ENCODE measurements at regions not wholly inside any gene's neighbourhood (a gene's known extent, or its start where the extent isn't known, plus 50 kb on each side); places are given as distances from the start of the nearest gene placed in this dataset.

DNA sequence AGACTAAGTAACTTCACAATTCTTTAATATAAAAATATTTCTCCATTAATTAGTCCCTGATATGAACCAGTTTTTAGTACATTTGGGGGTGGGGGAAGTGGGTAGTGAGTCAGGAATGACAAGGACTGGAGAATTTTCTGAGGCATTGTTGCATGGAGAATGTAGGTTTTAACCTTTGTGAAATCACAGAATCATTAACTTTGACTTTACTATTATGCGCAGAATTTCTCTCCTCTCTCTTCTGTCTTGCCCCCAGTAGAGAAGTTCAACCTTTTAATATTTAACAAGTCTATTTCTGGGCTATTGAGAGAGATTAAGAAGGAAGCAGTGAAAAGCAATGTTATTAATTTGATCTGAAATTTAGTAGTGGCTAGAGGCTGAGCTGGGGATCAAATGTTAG lies 597.0 kb downstream of the PCDH18 start:
- CTCF ChIA-PET: no interaction called here
- no peak for DNase-seq (ENCODE audit: low read depth, low spot score)
- no peak overlapping the region for H3K4me3 ChIP-seq (ENCODE audit: low read depth, low read length)
- POLR2A ChIA-PET: no interaction called here
- TF ChIP-seq, protein P1, sequence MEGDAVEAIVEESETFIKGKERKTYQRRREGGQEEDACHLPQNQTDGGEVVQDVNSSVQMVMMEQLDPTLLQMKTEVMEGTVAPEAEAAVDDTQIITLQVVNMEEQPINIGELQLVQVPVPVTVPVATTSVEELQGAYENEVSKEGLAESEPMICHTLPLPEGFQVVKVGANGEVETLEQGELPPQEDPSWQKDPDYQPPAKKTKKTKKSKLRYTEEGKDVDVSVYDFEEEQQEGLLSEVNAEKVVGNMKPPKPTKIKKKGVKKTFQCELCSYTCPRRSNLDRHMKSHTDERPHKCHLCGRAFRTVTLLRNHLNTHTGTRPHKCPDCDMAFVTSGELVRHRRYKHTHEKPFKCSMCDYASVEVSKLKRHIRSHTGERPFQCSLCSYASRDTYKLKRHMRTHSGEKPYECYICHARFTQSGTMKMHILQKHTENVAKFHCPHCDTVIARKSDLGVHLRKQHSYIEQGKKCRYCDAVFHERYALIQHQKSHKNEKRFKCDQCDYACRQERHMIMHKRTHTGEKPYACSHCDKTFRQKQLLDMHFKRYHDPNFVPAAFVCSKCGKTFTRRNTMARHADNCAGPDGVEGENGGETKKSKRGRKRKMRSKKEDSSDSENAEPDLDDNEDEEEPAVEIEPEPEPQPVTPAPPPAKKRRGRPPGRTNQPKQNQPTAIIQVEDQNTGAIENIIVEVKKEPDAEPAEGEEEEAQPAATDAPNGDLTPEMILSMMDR (IDR thresholded peaks at IDR 0.05; ENCODE audit: insufficient read depth, low read length, missing control alignments): no peak

DNA sequence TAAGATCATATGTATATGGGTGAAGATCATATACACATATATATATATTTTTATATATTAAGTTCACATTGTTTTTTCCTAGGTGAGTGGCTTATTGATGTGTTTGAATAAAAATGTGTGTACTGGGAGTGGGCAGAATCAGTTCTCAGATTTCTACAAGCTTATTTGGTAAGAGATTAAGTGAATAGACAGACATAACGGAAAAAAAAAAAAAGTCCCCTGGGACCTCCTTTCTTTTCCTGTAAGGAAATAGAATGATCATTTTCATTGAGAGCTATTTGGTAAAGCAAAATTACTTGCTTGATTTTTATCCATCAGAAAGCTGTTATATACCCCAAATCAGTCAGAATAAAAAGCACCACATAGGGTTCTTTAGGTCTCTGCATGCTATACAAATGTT lies 597.7 kb downstream of the PCDH18 start:
- H3K4me3 ChIP-seq (ENCODE audit: low read depth, low read length): no peak overlapping the region
- DNase-seq (ENCODE audit: low read depth, low spot score): no peak
- TF ChIP-seq, protein P1 (IDR thresholded peaks at IDR 0.05; ENCODE audit: insufficient read depth, low read length, missing control alignments): no peak
- POLR2A ChIA-PET: no interaction called here
- CTCF ChIA-PET: no interaction called here

DNA sequence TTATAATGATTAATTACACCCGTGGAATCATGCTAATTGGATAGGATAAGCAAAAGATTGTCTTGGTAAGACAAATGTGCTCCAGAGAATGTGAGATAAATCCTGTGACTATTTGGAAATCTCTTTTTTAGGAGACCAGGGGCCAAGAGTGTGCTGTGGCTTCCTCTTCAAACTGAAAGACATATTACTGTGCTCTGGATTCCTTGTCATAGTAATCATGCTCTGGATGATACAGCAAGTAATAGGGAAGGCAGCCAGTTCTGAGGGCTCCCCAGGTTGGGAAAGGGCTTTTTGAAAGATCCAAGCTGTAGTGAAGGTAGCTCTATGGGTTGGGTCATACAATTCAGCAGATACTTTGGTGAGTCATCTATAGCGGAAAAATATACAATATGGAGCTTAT lies 600.5 kb downstream of the PCDH18 start:
- ChIA-PET CTCF (no interaction called here), POLR2A (no interaction called here)
- DNase-seq (ENCODE audit: low read depth, low spot score): no peak
- TF ChIP-seq, protein P1 (IDR thresholded peaks at IDR 0.05; ENCODE audit: insufficient read depth, low read length, missing control alignments): no peak
- no peak overlapping the region for H3K4me3 ChIP-seq (ENCODE audit: low read depth, low read length)

DNA sequence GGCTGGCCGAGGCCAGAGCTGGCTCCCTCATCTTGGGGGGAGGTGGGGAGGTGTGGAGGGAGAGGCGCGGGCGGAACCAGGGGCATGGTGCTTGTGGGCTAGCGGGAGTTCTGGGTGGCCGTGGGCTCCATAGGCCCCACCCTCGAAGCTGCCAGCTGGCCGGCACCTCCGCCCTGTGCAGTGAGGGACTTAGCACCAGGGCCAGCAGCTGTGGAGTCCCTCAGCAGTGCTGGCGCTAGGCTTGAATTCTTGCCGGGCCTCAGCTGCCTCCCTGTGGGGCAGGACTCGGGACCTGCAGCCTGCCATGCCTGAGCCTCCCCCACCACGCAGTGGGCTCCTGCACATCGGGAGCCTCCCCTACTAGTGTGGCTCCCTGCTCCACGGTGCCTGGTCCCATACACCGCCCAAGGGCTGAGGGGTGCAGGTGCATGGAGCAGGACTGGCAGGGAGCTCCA lies 603.3 kb downstream of the PCDH18 start:
- ChIA-PET POLR2A (no interaction called here), CTCF (no interaction called here)
- no peak overlapping the region for H3K4me3 ChIP-seq (ENCODE audit: low read depth, low read length)
- no peak for DNase-seq (ENCODE audit: low read depth, low spot score)
- TF ChIP-seq, protein P1 (IDR thresholded peaks at IDR 0.05; ENCODE audit: insufficient read depth, low read length, missing control alignments): no peak

DNA sequence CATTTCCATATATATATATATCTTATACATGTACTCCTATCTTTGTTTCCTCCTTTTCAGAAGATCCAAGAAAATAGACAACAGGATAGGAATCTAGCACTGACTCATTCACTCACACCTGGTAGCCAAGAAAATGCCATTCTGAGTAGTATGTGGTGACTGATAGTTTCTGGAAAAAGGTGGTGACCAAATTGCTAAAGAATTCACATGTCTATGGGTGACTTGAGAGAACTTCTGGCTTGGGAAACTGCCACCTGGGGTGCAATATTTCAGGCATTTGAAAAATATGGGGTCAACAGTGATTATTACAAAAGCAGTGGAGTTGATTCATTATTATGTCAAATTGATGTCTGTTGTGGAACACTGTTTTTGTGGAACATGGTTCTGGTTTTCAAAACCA lies 605.1 kb downstream of the PCDH18 start:
- TF ChIP-seq, protein P1 (IDR thresholded peaks at IDR 0.05; ENCODE audit: insufficient read depth, low read length, missing control alignments): no peak
- H3K4me3 ChIP-seq (ENCODE audit: low read depth, low read length): no peak overlapping the region
- ChIA-PET POLR2A (no interaction called here), CTCF (no interaction called here)
- no peak for DNase-seq (ENCODE audit: low read depth, low spot score)

DNA sequence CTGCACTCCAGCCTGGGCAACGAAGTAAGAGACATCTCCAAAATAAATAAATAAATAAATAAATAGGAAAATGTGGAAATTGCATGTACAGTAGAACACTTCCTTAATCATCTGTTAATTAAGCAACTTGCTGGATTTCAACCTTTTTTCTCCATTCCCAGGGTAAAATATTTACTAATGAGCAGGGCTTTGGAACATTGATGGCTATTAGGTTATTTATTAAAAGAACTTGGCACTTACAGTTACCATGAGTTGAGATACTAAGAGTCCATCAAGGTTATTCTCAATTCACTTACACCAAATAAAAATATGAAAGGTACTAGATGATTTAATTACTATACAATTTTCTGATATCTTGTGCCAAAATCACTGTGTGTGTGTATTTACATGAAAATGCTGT lies 607.1 kb downstream of the PCDH18 start:
- no peak overlapping the region for H3K4me3 ChIP-seq (ENCODE audit: low read depth, low read length)
- CTCF ChIA-PET: no interaction called here
- POLR2A ChIA-PET: no interaction called here
- DNase-seq (ENCODE audit: low read depth, low spot score): no peak
- TF ChIP-seq, protein P1 (IDR thresholded peaks at IDR 0.05; ENCODE audit: insufficient read depth, low read length, missing control alignments): no peak
